Peyer's patch (tissue), 4 donors: ENCODE measurements at regions not wholly inside any gene's neighbourhood (a gene's known extent, or its start where the extent isn't known, plus 50 kb on each side); places are given as distances from the start of the nearest gene placed in this dataset.

Experiments
- POLR2A ChIP-seq, 2 donors: fragments of 450-650 bp; IDR thresholded peaks; one replicate each; pipeline ENCODE4 v1.5.1; 2017; ENCODE audit warnings: antibody characterized with exemption in 2 of 2, mild to moderate bottlenecking in 2 of 2, moderate library complexity in 2 of 2
- TF ChIP-seq, protein P1 (sequence below), 6 experiments: fragments of 450-650 bp in 4 of 6; fragments of 200-600 bp in 2 of 6; sonication (generic) in 1 of 6; IDR thresholded peaks; one replicate each; pipeline ENCODE4 v1.5.1; 2017 to 2019; ENCODE audit warnings: antibody characterized with exemption in 6 of 6, mild to moderate bottlenecking in 3 of 6, moderate library complexity in 1 of 6

DNA sequence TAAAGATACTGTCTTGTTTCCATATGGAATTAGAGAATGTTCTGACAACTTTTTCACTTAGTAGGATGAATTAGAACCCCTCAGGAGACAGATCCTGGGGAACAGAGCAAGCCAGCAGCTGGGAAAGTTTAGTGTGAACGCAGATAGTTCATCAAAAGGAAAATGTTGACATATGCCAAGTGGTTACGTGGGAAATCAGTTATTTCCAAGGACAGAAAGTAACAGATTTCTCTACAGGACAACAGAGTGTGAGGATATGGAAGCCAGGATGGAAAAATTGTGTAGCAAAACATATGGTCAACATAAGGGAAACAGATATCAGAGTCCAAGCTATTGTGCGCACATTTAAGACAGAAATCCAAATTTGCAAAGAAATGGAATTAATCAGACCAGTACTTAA lies 419.5 kb downstream of the LRRIQ3 start:
- TF ChIP-seq, protein P1, sequence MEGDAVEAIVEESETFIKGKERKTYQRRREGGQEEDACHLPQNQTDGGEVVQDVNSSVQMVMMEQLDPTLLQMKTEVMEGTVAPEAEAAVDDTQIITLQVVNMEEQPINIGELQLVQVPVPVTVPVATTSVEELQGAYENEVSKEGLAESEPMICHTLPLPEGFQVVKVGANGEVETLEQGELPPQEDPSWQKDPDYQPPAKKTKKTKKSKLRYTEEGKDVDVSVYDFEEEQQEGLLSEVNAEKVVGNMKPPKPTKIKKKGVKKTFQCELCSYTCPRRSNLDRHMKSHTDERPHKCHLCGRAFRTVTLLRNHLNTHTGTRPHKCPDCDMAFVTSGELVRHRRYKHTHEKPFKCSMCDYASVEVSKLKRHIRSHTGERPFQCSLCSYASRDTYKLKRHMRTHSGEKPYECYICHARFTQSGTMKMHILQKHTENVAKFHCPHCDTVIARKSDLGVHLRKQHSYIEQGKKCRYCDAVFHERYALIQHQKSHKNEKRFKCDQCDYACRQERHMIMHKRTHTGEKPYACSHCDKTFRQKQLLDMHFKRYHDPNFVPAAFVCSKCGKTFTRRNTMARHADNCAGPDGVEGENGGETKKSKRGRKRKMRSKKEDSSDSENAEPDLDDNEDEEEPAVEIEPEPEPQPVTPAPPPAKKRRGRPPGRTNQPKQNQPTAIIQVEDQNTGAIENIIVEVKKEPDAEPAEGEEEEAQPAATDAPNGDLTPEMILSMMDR (IDR thresholded peaks at IDR 0.05) = no peak
- TF ChIP-seq POLR2A (IDR thresholded peaks at IDR 0.05) = no peak
